Esophagus squamous epithelium (tissue), 5 donors: ENCODE measurements at regions not wholly inside any gene's neighbourhood (a gene's known extent, or its start where the extent isn't known, plus 50 kb on each side); places are given as distances from the start of the nearest gene placed in this dataset.

Source experiments
- DNase-seq: peaks from one replicate; lab custom pipeline; 2025; lab: John Stamatoyannopoulos, UW
- H3K27ac ChIP-seq, 4 donors: fragments of 200-600 bp; sonication (generic); one replicate each; pipeline ENCODE4 v1.5.1; 2016 to 2019; ENCODE audit warnings: mild to moderate bottlenecking in 1 of 4
- H3K27me3 ChIP-seq, 4 donors: fragments of 200-600 bp; sonication (generic); 1 replicate in 3 of 4; 2 replicates in 1 of 4; pipeline versions ENCODE4 v1.5.1 to v1.6.0; 2017 to 2021; ENCODE audit warnings: antibody characterized with exemption in 1 of 4
- H3K36me3 ChIP-seq, 3 donors: fragments of 200-600 bp; sonication (generic); one replicate each; pipeline ENCODE4 v1.5.1; 2016 to 2019
- H3K4me1 ChIP-seq, 3 donors: fragments of 200-600 bp; sonication (generic); one replicate each; pipeline ENCODE4 v1.5.1; 2017 to 2019
- H3K4me3 ChIP-seq, 4 donors: fragments of 200-600 bp; sonication (generic); 1 replicate in 3 of 4; 2 replicates in 1 of 4; pipeline ENCODE4 v1.5.1; 2016 to 2019; ENCODE audit warnings: mild to moderate bottlenecking in 2 of 4, moderate library complexity in 1 of 4
- H3K9me3 ChIP-seq, 3 donors: fragments of 200-600 bp; sonication (generic); one replicate each; pipeline ENCODE4 v1.5.1; 2016 to 2019
- CTCF ChIP-seq, 6 experiments: fragments of 450-650 bp in 4 of 6; fragments of 200-600 bp in 2 of 6; sonication (generic) in 2 of 6; IDR thresholded peaks; one replicate each; pipeline ENCODE4 v1.5.1; 2016 to 2019; ENCODE audit warnings: antibody characterized with exemption in 6 of 6, mild to moderate bottlenecking in 4 of 6, moderate library complexity in 4 of 6
- POLR2A ChIP-seq, 4 donors: fragments of 450-650 bp; IDR thresholded peaks; one replicate each; pipeline ENCODE4 v1.6.1; 2017; ENCODE audit warnings: antibody characterized with exemption in 4 of 4, mild to moderate bottlenecking in 4 of 4, moderate library complexity in 3 of 4
- WGBS, 2 donors: methylation state at CpG; one replicate each; pipeline ENCODE4 v1.1.5; 2018; 5-methylcytosine and 5-hydroxymethylcytosine counted together
- intact Hi-C: fragments of 100-400 bp; cut with DNase I; formaldehyde crosslinking; loops from one replicate; pipeline ENCODE4 v1.15.0; 2022
- donor health status: DM: yes; HTN: yes; CAD: no.

GRCh38 chr3:88321363-88322050 lies 171.7 kb downstream of the C3orf38 start:
- no peak for DNase-seq
- no peaks in the 10 kb centered on the region for H3K36me3 ChIP-seq
- H3K4me3 ChIP-seq, result no peak overlapping the region
- TF ChIP-seq POLR2A (IDR thresholded peaks at IDR 0.05) (no peak), CTCF (IDR thresholded peaks at IDR 0.05) (no peak)
- no peaks in the 10 kb centered on the region for H3K9me3 ChIP-seq
- no peaks in the 10 kb centered on the region for H3K27me3 ChIP-seq
- 41 to 50% methylated on average over 3 of the region's 3 CpGs for WGBS, 2 donors
- no peaks in the 10 kb centered on the region for H3K4me1 ChIP-seq
- intact Hi-C loops, result no loop called here
- H3K27ac ChIP-seq, result no peak overlapping the region

GRCh38 chr3:88324788-88325187 lies 175.0 kb downstream of the C3orf38 start:
- Histone ChIP-seq H3K4me1 (no peaks in the 10 kb centered on the region), H3K27ac (no peak overlapping the region), H3K4me3 (no peak overlapping the region), H3K27me3 (no peaks in the 10 kb centered on the region), H3K9me3 (no peaks in the 10 kb centered on the region), H3K36me3 (no peaks in the 10 kb centered on the region)
- WGBS, 2 donors, result 55 to 60% methylated on average over 2 of the region's 2 CpGs
- intact Hi-C loops, result no loop called here
- TF ChIP-seq CTCF (IDR thresholded peaks at IDR 0.05) (no peak), POLR2A (IDR thresholded peaks at IDR 0.05) (no peak)
- no peak for DNase-seq

- H3K4me1 ChIP-seq, result no peaks in the 10 kb centered on the region
- no peak for TF ChIP-seq POLR2A (IDR thresholded peaks at IDR 0.05)
- TF ChIP-seq CTCF (IDR thresholded peaks at IDR 0.05), result no peak
- DNase-seq, result no peak
- no peak overlapping the region for H3K27ac ChIP-seq
- H3K9me3 ChIP-seq, result peaks cover 0 to 12% (median 0%) of the 10 kb centered on the region in 3 donors
- WGBS, 2 donors, result 72 to 83% methylated on average over 7 of the region's 7 CpGs
- H3K4me3 ChIP-seq, result no peak overlapping the region
- no peaks in the 10 kb centered on the region for H3K27me3 ChIP-seq
- intact Hi-C loops, result no loop called here
- no peaks in the 10 kb centered on the region for H3K36me3 ChIP-seq
Observed at GRCh38 chr3:88334187-88334868, 184.6 kb downstream of the C3orf38 start.

- 67 to 74% methylated on average over 1 of the region's 1 CpG for WGBS, 2 donors
- DNase-seq, result no peak
- H3K9me3 ChIP-seq, result peaks cover 0 to 12% (median 0%) of the 10 kb centered on the region in 3 donors
- TF ChIP-seq CTCF (IDR thresholded peaks at IDR 0.05) (no peak), POLR2A (IDR thresholded peaks at IDR 0.05) (no peak)
- no peaks in the 10 kb centered on the region for H3K27me3 ChIP-seq
- H3K27ac ChIP-seq, result no peak overlapping the region
- H3K4me1 ChIP-seq, result no peaks in the 10 kb centered on the region
- intact Hi-C loops, result no loop called here
- H3K36me3 ChIP-seq, result no peaks in the 10 kb centered on the region
- H3K4me3 ChIP-seq, result no peak overlapping the region
Observed at GRCh38 chr3:88336894-88337293, 187.1 kb downstream of the C3orf38 start.

GRCh38 chr3:88343264-88343663 lies 193.5 kb downstream of the C3orf38 start:
- Histone ChIP-seq H3K27me3 (no peaks in the 10 kb centered on the region), H3K36me3 (no peaks in the 10 kb centered on the region), H3K9me3 (no peaks in the 10 kb centered on the region), H3K4me3 (no peak overlapping the region), H3K27ac (no peak overlapping the region), H3K4me1 (no peaks in the 10 kb centered on the region)
- WGBS, 2 donors, result 78 to 91% methylated on average over 2 of the region's 2 CpGs
- TF ChIP-seq CTCF (IDR thresholded peaks at IDR 0.05) (no peak), POLR2A (IDR thresholded peaks at IDR 0.05) (no peak)
- DNase-seq, result no peak
- intact Hi-C loops, result no loop called here
